HG03280 (cell line): ENCODE measurements at regions not wholly inside any gene's neighbourhood (a gene's known extent, or its start where the extent isn't known, plus 50 kb on each side); places are given as distances from the start of the nearest gene placed in this dataset.

Source experiments
- ATAC-seq: cut with Tn5 transposase; IDR thresholded peaks from one replicate; pipeline ENCODE4 v1.9.1; 2021; ENCODE audit warnings: mild to moderate bottlenecking, moderate library complexity; ENCODE audit not compliant: unreplicated experiment

GRCh38 chr1:59219916-59220315 lies 77.0 kb upstream of the FGGY start:
- no peak for ATAC-seq

DNA sequence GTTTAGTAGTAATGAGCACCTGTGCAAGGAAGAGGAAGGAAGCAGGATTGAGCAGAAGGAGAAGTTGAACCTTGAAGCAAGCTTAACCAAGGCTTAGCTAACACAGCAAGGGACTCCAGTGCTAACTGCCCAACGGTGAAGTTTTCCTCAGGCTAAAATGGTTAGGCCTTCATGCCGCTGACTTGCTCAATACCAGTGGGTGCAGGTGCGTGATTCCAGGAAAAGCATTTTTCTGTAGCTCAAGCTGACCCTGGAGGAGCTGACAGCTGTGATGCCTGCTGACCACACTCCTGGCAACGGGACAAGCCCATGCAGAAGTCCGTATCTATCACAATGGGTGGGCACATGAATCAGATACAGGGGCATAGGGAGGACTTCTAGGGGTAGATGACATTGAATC lies 76.5 kb upstream of the FGGY start:
- ATAC-seq = no peak

- ATAC-seq = no peak
These were observed 73.7 kb upstream of the FGGY start for GRCh38 chr1:59223198-59223597.

DNA sequence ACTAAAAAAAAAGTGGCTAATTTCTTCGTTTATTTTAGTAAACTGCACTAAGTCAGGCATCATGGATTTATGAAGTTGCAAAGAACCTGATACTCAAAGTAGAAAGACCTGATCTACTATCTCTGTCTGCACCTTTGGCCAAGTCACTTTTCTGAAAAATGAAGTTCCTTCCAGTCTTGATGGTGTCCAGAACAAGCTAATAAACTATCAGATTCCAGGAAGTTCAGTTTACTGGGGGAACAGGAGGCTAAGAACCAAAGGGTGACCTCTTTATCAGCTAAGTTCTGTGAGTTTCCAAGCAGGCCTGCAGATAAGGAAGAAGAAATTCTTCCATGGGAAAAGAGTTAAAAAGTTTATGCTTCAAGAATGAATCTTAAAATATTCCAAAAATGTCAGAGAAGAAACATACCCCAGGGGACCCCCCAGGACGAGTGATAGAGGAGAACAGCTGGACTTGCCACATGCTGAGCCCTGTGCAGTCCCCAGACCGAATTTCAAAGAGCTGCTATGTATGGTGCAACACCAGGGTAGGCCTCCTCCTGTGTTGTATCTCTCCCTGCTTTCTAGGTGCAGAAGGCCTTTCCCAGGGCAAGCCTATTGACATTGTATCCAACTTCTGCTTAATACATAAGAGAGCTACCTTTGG lies 72.8 kb upstream of the FGGY start:
- no peak for ATAC-seq

DNA sequence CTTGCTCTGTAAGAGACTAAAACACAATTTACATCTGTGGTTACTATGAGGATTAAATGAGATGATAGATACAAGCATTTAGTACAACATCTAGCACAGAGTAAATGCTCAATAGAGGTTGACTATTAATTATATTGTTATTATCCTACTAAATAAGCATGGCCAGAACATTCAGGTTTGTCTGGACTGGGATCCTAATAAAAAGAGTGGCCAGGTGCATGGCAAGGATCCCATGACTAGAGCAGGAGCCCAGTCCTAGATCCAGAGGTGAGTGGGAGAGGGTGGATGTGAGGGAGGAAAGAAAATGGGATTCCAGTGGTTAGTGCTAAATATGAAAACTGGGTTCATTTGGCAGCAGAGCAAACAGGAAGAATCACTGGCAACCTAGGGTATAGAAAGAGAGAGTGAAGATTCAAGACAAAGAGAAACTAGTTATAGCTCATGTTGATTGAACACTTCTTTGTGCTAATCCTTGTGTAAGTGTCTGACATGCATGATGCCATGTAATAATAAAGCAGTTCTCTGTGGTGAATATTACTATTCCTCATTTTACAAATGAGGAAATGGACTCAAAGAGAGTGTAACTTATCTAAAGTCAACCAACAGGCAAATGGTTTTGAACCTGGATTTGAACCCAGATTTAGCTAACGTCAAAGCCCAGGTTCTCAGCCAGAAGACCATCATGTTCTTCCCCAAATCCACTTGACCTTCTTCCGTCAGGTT lies 71.1 kb upstream of the FGGY start:
- ATAC-seq = no peak

DNA sequence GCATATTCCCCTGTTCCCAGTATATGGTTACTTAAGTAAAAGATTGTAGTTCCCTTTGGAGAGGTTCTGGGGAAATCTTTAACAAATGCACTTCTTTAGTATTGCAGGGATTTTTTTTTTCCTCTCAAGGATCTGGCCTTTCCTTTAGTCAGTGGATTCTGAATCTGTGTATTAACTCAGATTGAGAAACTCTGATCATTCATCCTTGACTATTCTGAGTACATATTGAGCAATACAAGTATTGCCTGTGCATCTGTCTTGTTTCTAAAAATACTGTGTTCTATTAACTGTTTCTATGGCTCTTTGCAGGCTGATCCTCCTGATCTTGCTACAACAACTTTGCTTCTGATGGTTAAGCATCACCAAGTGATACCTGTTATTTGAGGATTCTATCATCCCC lies 67.8 kb upstream of the FGGY start:
- no peak for ATAC-seq

DNA sequence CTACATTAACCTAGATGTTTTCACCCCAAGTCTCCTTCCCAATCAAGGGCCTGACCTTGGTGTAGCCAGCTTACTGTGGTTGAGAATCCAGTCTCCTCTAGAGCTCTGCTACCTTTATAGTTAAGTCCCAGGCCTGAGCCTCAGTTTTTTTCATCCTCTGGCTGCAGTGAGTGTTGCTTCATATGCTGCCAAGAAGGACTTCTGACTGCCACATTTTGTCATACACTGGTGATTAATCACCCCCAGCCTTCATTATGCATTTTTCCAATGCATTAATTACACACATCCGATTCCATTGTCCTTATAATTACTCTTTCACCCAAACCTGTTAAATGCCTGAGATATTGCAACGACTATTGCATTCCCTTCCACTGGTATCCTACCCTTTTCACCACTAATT lies 66.3 kb upstream of the FGGY start:
- ATAC-seq = no peak

- ATAC-seq = no peak
These were observed 64.7 kb upstream of the FGGY start for GRCh38 chr1:59232216-59232615.

GRCh38 chr1:59233444-59233843 lies 63.5 kb upstream of the FGGY start:
- ATAC-seq = no peak

GRCh38 chr1:59236721-59237545 lies 60.0 kb upstream of the FGGY start:
- ATAC-seq = no peak

DNA sequence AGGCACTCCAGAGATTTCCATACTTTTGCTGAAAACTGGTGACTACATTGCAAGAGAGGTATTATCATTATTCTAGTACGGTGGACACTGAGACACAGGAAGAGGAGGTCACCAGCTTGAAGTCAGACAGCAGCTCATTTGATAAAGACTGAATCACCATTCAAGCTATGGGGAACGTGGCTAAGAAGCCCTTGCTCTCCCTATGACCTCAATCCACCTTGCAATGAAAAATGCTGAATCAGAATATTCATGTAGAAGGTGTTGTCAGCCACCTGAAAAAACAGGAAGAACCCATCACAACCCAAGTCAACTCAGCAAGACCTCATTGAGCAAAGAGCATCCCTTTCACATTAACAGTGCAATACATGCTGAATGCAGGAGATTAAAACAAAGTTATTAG lies 59.0 kb upstream of the FGGY start:
- ATAC-seq = no peak

GRCh38 chr1:59238333-59238934 lies 58.5 kb upstream of the FGGY start:
- ATAC-seq = no peak

DNA sequence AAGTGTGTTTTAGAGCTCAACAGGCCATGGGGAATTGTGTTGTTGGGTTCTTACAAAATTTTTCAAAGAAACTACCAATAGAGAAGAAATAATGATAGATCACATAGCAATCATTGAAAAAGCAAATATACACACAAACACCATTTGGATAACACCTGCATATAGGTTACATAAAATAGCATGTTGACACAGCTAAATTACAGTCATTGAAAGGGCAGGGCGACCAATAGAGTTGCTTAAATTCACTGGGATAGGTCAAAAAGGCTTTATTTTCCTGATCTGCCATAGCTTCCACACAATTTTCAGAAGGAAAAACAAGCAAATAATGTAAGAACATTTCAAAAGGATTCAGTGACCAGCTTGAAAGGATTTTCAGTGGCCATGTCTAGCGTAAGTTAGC lies 57.9 kb upstream of the FGGY start:
- no peak for ATAC-seq

- no peak for ATAC-seq
These were observed 55.0 kb upstream of the FGGY start for GRCh38 chr1:59241909-59242308.

DNA sequence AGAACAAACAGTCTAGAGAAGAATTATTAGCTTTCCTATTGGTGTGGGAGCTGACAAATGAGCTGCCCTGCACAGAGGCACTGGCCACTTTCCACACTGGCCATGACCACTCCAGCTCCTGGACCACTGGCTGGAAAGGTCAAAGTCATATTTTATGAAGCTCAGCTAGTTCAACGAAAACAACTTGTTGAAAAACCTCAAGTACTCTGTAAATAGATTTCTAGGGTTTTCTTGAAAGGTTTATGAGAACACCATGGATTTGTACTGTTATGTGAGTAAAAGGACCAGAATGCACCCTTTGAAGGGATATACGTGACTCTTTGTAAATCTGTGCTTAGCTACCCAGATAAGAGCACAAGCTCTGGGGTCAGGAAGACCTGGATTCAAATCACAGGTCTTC lies 54.5 kb upstream of the FGGY start:
- ATAC-seq = no peak

DNA sequence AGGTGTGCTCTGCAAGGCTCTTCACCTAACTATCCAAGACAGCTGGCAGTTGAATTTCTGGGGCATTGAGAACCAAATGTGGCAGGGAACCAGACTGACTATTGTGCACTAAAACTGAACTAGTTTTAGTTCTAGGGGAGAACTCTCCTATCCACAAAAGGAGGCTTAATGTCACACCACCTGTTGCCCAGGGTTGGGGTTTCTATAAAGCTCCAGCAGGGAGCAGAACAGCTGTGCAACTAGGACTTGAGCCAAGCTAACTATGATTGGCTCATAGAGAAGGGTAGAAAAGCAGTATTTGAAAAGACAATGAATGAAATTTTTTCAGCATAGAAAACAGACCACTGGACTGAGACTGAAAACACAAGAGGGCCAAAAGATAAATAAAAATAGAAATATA lies 53.3 kb upstream of the FGGY start:
- ATAC-seq = no peak

GRCh38 chr1:59243978-59244377 lies 52.9 kb upstream of the FGGY start:
- no peak for ATAC-seq

- ATAC-seq = no peak
These were observed 52.0 kb upstream of the FGGY start for GRCh38 chr1:59244891-59245290.
